GM21619 (cell line): ENCODE measurements at regions not wholly inside any gene's neighbourhood (a gene's known extent, or its start where the extent isn't known, plus 50 kb on each side); places are given as distances from the start of the nearest gene placed in this dataset.
A peak's percentile ranks its signal among the peaks of the same experiment; 100 is the strongest.

ENCODE experiments used
- ATAC-seq: cut with Tn5 transposase; IDR thresholded peaks from one replicate; pipeline ENCODE4 v1.9.1; 2021; ENCODE audit not compliant: unreplicated experiment

DNA sequence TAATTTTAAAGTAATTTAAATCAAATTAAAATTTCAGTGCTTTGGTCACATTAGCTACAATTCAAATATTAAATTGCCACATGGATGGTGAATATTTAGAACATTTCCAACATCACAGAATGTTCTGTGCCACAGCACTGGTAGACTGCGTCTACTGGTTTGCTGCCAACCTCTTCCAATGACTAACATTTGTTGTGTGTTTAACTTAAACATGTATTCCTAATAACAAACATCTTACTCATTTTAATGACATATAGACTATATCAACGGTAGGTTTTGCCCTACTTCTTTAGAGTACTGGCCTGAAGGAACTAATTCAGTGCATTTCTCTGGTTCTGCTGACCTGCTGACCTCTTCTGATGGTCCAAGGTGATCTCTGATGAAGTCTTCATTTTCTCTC is 157.6 kb downstream of the DCK start:
- ATAC-seq, result no peak

DNA sequence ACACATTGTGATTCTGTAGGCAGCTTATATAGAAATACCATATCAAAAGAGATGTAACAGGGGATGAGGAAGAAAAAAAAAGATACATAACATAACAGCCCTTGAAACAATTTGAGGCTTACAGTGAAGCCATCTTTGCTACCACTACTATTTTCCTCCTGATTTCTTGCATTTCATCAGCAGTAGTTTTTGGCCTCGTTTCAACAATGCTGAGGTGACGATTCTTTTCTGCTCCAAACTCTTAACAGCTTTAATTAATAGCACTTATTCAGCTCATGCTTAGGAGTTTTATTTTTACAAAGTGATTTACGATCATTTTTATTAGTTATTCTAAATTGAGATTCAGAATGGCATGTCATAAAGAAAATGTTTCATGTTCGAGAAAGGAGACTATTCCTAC is 163.2 kb downstream of the DCK start:
- ATAC-seq, result no peak

DNA sequence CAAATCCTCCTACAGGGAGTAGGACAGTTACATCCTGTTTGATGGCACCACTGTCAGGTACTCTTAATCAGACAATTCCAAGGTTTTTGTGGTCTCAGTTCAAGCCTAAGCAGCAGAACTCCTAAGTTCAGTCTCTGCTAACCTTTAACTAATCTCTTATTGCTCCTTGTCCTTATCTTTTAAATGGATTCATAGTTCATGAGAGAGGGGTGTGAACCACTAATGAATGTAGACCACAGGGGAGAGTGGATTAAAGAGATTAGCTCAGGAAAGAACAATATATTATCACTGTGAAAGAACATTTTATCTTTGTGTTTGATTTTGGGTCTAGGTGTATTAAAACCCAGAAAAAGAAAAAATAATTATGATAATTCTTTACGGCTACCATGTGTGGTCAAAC is 168.9 kb downstream of the DCK start:
- no peak for ATAC-seq

DNA sequence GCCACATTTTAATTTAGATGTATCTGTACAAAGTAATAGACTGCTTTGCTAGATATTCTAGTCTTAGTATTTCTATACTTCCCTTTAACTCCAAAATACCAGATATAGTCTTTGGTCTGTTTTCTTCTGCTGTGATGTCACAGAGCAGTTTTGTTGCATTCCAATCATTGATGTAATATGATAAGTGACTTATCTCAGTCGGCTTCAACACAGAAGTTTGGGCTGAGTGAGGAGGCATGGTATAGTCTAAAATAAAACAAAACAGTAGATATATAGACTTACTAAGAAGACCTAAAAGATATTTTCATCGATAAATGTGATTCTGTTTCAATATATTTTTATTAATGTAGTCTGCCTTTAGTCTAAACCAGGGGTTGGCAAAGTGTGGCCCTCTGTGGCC is 169.9 kb downstream of the DCK start:
- ATAC-seq, result no peak

DNA sequence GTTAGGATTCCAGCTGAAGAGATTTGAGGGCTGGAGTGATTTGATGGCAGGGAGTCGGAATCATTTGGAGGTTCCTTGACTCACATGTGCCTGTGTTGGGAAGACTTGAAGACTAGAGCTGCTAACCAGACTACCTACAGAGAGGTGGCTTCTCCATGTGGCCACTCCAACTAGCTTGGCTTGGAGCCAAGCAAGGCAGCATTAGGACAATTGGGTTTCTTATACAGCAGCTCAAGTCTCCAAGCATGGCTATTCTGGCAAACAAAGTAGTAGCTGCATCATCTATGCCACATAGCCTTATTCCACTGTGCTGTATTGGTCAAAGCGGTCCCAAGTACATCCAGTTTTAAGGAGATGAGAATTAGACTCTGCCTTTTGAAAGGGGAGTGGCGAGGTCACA is 171.7 kb upstream of the SLC4A4 start:
- ATAC-seq, result no peak

DNA sequence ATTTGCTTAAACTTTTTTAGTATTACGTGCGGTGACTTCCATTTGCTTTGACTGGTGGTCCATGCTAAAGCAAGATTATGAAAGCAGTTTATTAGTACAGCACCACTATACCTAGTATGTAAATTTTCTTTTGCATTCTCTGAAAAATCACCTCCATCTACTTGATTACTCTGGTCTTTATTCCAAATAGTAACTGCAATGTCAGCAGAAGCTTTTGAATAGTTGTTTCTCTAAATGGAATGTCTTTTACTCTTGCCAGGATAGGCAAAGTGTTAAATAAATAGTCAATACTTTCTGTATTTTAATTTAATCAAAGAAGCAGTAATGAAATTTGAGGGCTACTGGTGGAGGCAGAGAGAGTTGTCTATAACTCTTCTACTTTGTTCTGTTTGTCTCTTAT is 167.2 kb upstream of the SLC4A4 start:
- no peak for ATAC-seq

DNA sequence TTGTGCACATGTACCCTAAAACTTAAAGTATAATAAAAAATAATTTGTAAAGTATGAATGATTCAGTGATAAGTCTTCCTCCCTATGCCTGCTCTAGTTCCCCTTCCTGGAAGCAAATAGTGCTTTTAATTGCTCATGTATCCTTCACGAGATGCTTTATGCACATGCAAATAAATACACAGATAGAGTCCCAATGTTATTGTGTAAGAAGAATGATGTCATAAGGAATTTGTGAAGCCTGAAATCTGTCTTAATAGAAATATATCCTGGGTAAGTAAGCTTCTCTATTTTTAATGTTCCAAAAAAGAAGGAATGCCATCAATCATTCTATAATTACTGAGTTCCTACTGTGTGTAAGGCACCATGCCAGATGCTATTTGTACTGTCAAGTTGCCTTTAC is 157.5 kb upstream of the SLC4A4 start:
- ATAC-seq, result no peak

DNA sequence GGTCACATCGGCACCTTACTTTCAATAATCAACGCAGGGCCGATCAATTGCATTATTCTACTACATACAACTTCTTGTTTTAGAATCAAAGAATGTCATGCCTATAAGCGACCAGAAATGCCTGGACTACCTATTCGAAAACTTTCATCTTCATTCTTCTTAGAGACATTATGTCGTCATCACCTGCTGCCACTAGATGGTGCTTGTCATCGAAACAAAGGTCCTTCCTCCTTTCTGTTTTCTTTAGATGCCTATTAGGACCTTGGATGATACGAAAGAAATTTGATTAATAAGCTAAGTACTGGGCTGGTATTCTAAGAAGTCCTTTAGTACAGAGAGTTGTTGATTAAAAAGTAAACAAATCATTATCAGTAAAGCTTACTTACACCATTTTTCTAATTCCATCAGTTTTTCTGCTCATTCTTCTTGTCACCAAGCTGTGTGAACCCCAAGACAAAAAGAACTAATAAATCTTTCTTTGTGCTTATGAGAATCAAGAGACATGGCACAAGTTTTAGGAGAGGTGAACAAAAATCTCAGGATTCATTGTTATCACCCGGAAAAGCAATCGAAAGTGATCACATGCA is 154.5 kb upstream of the SLC4A4 start:
- peak; percentile 75 for ATAC-seq

DNA sequence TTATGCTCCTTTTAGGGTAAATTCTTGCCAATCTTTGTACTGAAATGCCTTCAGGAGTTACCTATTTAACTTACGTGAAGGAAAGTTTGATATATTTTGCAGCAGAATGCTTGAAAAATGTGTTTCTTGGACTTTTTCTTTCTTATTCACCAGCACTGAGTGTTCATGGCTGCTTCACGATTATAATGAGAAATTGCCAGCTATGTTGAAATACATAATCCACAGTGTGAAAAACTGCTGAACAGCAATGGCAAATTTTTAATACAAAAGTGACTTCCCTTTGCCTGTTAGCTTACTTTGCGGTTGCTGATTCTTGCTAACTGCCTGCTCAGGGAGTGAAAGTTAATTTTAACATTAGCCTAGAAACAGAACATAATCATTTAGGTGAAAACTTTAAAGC is 153.8 kb upstream of the SLC4A4 start:
- no peak for ATAC-seq

DNA sequence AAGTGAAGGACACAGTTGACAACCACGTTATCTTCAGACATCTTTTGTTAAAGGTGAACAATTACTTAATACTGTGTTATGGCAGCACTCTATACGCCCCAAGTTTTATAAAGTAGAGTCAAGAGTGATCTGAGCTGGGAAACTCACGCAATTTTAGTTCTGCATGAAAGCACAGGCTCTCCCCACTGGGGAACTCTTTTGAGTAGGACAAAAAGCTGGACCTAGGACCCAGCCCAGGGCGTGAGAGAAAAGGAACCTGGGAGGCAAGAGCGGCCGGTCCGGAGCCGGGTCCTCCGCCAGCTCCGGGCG is 152.6 kb upstream of the SLC4A4 start:
- no peak for ATAC-seq

DNA sequence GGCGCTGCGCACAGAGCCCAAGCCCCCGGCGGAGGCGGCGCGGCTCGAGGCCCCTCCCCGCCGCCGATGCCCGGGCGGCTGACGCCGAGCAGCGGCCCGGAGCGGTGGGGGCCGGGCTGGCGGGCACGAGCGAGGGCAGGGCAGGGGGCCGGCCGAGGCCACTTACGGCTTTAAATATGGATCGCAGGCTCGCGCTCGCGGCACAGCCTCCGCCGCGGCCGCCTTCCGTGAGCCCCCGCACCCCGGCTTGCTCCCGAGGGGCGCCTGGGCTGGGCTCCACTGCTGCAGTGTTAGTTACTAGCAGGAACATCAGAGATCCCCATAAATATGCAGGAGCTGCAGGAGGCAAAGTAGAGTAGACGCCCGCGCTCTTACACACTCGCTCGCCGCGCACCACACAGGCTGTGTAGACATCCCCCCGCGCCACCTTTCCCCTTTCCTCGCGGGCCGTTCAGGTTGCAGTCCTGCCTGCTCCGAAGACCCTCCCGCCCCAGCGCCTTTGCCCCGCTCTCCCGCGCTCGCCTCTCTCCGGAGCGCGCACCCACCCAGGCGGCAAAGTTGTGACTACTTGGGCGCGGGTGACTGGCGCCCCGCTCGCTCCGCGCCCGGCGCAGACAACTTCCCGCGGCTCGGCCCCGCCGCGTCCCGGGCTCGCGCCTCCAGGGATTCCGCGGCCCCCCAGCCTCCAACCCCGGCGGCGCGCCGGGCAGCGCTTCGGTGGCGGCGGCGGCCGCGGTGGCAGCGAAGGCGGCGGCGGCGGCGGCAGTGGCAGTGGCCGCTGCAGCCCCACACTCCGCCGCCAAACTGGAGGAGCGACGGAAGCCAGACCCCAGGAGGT is 152.0 kb upstream of the SLC4A4 start:
- no peak for ATAC-seq

DNA sequence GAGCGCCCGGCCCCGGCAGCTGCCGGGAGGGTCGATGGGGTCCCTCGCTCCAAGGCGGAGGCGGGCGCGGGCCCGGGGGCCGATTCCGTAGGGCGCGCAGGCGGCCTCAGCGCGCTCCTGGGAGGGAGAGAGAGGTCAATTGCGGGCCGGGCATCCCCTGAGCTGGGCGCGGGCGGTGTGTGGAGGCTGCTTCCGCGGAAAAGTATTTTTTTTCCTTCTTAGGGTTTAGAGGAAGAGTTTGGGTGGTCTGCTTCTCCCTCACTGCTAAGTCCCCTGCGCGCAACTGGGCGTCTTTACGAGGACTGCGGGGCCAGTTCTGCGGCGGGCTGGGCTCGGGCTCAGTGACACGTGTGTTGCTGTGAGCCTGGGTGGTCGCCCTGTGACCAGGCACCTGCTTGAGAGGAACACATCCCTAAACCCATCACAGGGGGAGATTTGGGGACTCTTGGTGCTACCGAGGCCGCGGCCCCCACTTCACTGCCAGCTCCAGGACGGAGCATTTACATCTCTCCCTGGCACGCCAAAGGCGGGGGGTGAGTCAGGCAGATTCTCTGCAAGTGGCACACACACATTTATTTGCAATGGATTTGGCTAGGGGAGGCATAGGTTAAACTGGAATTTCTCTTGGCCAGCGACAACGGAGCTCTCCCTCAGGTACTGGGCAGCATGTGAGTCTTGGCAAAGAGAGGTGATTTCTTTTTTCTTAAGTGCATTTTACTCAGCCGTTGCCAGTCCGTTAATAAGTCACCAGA is 151.2 kb upstream of the SLC4A4 start:
- ATAC-seq, result no peak

DNA sequence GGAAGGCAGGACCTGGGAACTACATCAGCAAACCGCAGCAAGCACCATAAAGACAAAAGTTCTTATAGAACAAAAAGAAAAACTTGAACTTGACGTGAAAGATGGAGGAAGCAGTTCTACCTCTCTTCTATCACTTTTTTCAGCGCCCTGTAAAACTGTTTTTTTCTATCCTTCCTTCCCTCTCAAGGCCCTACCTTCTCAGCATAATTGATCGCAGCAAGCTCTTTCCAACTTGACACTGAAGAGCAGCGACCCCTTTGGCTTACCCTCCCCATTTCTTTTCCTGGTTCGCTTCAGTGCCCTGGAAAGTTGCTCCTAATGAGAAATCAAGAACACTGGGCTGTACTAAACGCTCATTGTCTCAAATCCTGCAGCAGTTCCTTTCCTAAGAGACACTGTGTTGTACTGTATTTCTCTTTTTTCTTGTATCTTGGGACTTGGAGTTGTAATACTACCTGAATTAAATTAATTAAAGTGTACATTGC is 150.6 kb upstream of the SLC4A4 start:
- ATAC-seq, result no peak

DNA sequence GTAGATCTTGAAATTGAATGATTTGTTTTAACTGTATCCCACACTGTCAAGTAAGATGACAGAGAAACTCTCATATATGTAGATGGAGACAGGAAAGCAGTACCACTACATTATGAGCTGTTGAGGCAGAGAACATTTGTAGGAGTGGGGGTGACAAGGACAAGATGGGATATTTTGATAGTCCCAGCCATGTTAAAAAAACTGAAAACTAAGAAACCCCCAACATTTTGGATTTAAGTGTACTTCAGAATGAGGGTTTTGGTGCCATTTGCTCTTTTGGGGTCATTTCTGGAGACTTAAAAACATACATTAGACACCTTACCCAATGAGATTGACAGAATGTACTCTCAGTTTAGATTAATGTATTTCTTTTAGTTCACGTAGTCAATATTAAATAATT is 149.9 kb upstream of the SLC4A4 start:
- no peak for ATAC-seq

DNA sequence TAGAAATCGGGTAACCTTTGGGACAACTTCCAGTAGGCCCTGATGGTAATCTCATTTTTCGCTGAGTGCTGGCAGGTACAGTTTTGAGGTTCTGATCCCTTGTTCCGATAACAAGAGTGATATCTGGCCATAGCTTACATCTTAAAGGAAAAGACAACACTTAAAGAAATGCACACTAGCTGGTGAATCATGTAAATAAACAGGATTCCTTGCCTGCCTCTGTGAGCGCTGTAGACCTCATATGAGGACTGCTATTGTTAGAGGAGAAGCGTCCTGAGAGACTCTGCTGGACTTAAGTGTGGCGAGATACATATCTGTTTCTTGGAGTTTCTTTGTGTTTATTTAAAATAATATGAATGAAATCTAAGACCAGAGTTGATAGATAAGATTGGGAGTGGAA is 149.3 kb upstream of the SLC4A4 start:
- ATAC-seq, result no peak

DNA sequence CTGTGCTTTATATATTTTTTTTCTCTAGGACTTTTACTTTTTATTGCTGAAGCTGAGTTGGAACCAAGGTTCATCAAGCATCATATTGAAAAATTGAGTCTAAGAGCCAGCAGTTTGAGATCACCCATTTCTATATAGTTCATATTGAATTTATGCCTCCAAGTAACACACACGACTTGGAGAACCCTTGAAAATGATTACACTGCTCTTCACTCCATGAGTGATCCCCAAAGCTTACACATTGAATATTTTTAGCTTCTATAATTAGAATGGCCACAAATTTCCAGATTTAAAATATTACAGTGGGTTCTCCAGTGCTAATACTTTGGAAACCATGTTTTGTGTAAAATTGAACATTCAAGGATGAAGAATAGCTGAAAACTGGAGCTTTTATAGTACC is 144.4 kb upstream of the SLC4A4 start:
- no peak for ATAC-seq

DNA sequence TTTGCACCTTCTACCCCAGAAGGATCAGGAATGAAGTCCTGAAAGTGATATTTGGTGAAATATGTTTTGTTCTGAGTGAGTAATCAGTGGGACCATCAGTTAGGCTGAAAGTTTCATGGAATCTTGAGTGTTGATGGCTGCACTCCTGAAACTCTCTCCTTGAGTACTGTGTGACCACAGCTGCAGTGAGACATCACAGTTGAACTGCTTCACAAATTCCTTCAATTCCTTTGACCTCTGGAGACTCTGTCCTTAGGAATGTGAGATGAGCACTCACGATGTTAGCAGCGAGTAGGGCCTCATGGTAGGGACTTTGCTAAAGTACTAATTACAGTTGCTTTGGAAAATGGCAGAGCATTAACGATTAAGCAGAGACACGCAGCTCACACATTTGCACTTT is 142.9 kb upstream of the SLC4A4 start:
- no peak for ATAC-seq

DNA sequence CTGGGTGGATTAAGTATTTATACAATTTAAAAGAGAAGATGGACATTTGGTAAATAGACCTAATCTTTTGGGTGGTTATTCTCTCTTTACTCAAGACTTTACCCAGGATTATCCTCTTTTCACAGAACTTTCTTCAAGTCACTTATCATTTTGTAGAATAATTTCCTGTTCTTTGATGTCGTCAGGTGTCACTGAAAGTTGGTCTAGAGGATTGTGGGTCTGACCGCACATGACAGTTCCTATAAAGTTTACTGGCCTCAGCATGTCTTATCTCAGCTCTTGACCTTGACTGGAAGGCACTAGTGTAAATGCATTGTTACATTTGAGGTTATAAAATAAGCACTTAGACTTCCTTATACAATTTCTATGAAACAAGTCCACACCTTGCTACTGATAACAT is 139.9 kb upstream of the SLC4A4 start:
- no peak for ATAC-seq

DNA sequence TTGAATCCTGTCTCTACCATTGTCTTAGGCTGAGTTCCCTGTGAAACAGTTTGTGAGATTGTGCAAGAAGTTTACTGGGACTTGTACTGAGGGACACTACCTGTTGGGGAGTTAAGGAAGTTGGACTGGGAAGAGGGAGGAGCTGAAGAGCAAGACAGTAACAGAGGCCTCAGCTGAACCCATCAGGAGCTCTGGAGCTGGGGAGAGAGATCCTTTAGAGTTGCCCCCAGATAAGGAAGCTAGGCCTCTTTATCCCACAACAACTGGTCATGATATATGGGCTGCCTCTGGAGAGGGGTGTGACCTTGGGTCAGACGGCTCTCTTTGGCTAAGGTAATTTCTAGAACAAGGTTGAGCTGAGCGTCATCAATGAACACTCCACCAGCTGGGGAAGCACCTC is 137.8 kb upstream of the SLC4A4 start:
- ATAC-seq, result no peak

DNA sequence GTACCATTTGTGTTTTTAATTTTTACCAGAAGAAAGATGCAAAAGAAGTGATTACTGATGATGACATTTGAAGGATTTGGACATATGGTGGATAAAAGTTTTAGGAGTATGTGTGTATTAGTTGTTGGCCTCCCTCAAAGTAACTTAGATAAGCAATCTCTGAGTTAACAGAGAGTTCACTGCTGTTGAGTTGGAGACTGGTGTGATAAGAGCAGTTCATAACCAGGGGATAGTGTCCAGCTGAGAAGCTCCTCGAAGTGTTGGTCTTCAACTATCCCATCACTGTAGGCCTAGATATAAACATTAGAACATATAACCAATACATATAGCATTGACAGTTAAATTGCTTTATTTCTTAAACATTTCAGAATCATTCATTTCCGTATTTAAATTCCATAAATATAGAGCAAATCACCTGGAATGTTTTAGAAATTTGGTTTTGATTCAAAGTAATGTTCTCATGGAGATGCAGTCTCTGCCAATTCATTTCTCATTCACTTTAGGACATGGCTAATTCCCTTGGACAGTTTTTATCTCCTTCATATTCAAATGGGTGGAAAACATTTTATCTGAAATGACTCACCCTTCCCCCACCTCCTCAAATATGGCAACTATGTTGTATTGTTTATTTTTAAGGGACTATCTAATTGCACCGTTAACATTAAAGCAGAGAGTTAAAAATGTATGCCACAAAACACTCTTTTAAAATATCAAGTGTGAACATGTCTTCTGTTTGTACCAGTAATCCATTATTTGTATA is 136.8 kb upstream of the SLC4A4 start:
- ATAC-seq, result no peak

DNA sequence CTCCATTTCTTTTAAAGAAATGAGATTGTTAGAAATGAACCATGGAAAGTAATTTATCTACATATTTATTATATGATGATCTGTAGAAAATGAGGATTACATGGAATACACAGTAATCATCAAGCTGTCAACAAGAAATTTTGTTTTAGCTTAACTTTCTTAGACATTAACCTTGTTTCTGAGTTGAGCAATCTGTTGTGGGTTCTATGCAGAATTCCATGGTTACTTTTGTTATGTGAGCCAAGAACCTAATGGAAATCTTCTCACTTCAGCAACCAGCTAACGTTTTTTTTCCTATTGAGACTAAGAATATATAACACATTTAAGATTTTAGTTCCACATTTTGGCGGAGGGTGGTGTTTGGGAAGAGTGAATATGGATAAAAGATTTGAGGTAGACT is 136.1 kb upstream of the SLC4A4 start:
- no peak for ATAC-seq

DNA sequence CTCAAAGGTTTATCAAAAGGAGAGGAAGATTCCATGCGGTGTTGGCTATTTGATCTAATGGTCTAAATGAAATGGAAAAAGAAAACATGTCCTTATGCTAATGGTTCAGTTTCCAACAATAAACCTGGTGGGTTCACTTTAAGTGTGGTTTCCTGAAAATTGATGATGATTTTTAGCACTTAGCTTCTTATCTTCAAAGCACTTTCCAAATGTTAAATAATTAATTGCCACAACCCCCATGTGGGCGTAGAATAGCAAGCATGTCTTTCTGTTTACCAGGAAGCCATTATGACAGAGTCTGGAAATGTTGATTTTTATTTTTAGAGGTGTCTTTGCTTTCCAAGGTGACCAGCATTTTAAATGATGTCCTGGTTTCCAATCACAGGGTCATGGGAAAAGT is 134.8 kb upstream of the SLC4A4 start:
- no peak for ATAC-seq
